H9 (cell line): ENCODE measurements at regions not wholly inside any gene's neighbourhood (a gene's known extent, or its start where the extent isn't known, plus 50 kb on each side); places are given as distances from the start of the nearest gene placed in this dataset.

ENCODE experiments used
- DNase-seq: peaks from one replicate; pipeline ENCODE4 v3.0.0-alpha.2; 2017
- H2AFZ ChIP-seq: one replicate; pipeline ENCODE4 v1.6.1; 2013; ENCODE audit warnings: mild to moderate bottlenecking, low read length, control low read depth, moderate library complexity
- H2AK5ac ChIP-seq: 2 replicates; pipeline ENCODE4 v1.6.1; 2013; ENCODE audit warnings: low read length, control low read depth, mixed read lengths; ENCODE audit not compliant: insufficient read length
- H2BK120ac ChIP-seq: one replicate; pipeline ENCODE4 v1.6.1; 2013; ENCODE audit warnings: low read depth, mild to moderate bottlenecking, low read length, control low read depth, inconsistent platforms; ENCODE audit not compliant: poor library complexity, severe bottlenecking
- H2BK12ac ChIP-seq: 2 replicates; pipeline ENCODE4 v1.6.1; 2013; ENCODE audit warnings: low read length, control low read depth, mixed read lengths, low read depth; ENCODE audit not compliant: insufficient read length
- H2BK15ac ChIP-seq: 2 replicates; pipeline ENCODE4 v1.6.1; 2013; ENCODE audit warnings: low read depth, low read length, control low read depth
- H2BK20ac ChIP-seq: one replicate; pipeline ENCODE4 v1.6.1; 2013; ENCODE audit warnings: low read depth, mild to moderate bottlenecking, low read length, control low read depth, inconsistent platforms; ENCODE audit not compliant: poor library complexity, severe bottlenecking
- H2BK5ac ChIP-seq: 2 replicates; pipeline ENCODE4 v1.6.1; 2013; ENCODE audit warnings: low read length, control low read depth, mixed read lengths; ENCODE audit not compliant: insufficient read length
- H3K14ac ChIP-seq: 2 replicates; pipeline ENCODE4 v1.6.1; 2013; ENCODE audit warnings: low read length, control low read depth; ENCODE audit not compliant: insufficient read depth
- H3K18ac ChIP-seq: 2 replicates; pipeline ENCODE4 v1.6.1; 2013; ENCODE audit warnings: low read depth, mild to moderate bottlenecking, mixed read lengths, low read length, control low read depth; ENCODE audit not compliant: insufficient read length
- H3K23ac ChIP-seq: 2 replicates; pipeline ENCODE4 v1.6.1; 2013; ENCODE audit warnings: low read length, control low read depth, mixed read lengths, low read depth; ENCODE audit not compliant: insufficient read length
- H3K23me2 ChIP-seq: 2 replicates; pipeline ENCODE4 v1.6.1; 2013; ENCODE audit warnings: low read depth, mild to moderate bottlenecking, mixed read lengths, low read length, control low read depth; ENCODE audit not compliant: insufficient read length, poor library complexity, severe bottlenecking
- H3K27ac ChIP-seq: 2 replicates; pipeline ENCODE4 v1.5.1; 2013; ENCODE audit warnings: low read length, control low read depth, mixed read lengths, low read depth; ENCODE audit not compliant: insufficient read length
- H3K27me3 ChIP-seq: 2 replicates; pipeline ENCODE4 v1.6.1; 2013; ENCODE audit warnings: low read length, control low read depth, inconsistent platforms; ENCODE audit not compliant: insufficient read depth
- H3K4ac ChIP-seq: 2 replicates; pipeline ENCODE4 v1.6.1; 2013; ENCODE audit warnings: low read depth, mild to moderate bottlenecking, control low read depth, inconsistent platforms, low read length, moderate library complexity
- H3K4me1 ChIP-seq: 2 replicates; pipeline ENCODE4 v1.6.1; 2013; ENCODE audit warnings: low read length, control low read depth, inconsistent platforms; ENCODE audit not compliant: insufficient read depth
- H3K4me2 ChIP-seq: 2 replicates; pipeline ENCODE4 v1.6.1; 2013; ENCODE audit warnings: low read length, control low read depth, mixed read lengths; ENCODE audit not compliant: insufficient read length, insufficient read depth
- H3K56ac ChIP-seq: 2 replicates; pipeline ENCODE4 v1.6.1; 2013; ENCODE audit warnings: low read depth, mild to moderate bottlenecking, mixed read lengths, low read length, control low read depth; ENCODE audit not compliant: insufficient read length
- H3K79me1 ChIP-seq: 2 replicates; pipeline ENCODE4 v1.6.1; 2013; ENCODE audit warnings: low read depth, mild to moderate bottlenecking, moderate library complexity, low read length, control low read depth, inconsistent platforms; ENCODE audit not compliant: insufficient read depth, poor library complexity, severe bottlenecking
- H3K79me2 ChIP-seq: 2 replicates; pipeline ENCODE4 v1.6.1; 2013; ENCODE audit warnings: low read length, control low read depth, inconsistent platforms; ENCODE audit not compliant: insufficient read depth
- H3K9ac ChIP-seq: 2 replicates; pipeline ENCODE4 v1.6.1; 2013; ENCODE audit warnings: low read length, control low read depth, mixed read lengths; ENCODE audit not compliant: insufficient read length; ENCODE audit errors: extremely low read depth
- H3K9me3 ChIP-seq: one replicate; pipeline ENCODE4 v1.6.1; 2013; ENCODE audit warnings: low read depth, low read length, inconsistent platforms; ENCODE audit not compliant: control insufficient read depth
- H3T11ph ChIP-seq: one replicate; pipeline ENCODE4 v1.6.1; 2013; ENCODE audit warnings: mild to moderate bottlenecking, low read length, control low read depth, inconsistent platforms
- H4K20me1 ChIP-seq: one replicate; pipeline ENCODE4 v1.6.1; 2013; ENCODE audit not compliant: control insufficient read depth, insufficient read length, insufficient read depth
- H4K5ac ChIP-seq: 2 replicates; pipeline ENCODE4 v1.6.1; 2013; ENCODE audit warnings: low read depth, mild to moderate bottlenecking, mixed read lengths, low read length, control low read depth; ENCODE audit not compliant: insufficient read length
- H4K8ac ChIP-seq: replicated peaks from 2 replicates; pipeline ENCODE4 v1.6.1; 2013; ENCODE audit warnings: low read length, control low read depth, mixed read lengths, low read depth; ENCODE audit not compliant: insufficient read length
- H4K91ac ChIP-seq: 2 replicates; pipeline ENCODE4 v1.6.1; 2013; ENCODE audit warnings: low read depth, mild to moderate bottlenecking, moderate library complexity, mixed read lengths, low read length, control low read depth; ENCODE audit not compliant: insufficient read length
- H3K27ac Mint-ChIP-seq, 3 experiments: 2 replicates in 2 of 3; 3 replicates in 1 of 3; pipeline ENCODE4 v1.8.0; 2020 to 2021; ENCODE audit warnings: mixed read lengths in 3 of 3, mild to moderate bottlenecking in 1 of 3, moderate library complexity in 1 of 3
- H3K27me3 Mint-ChIP-seq: 2 replicates; pipeline ENCODE4 v1.8.0; 2021; ENCODE audit warnings: low read depth, mild to moderate bottlenecking, moderate library complexity, mixed read lengths
- H3K36me3 Mint-ChIP-seq, 3 experiments: 2 replicates in 2 of 3; 3 replicates in 1 of 3; pipeline ENCODE4 v1.8.0; 2020 to 2021; ENCODE audit warnings: low read depth in 3 of 3, mixed read lengths in 3 of 3; ENCODE audit not compliant: insufficient read depth in 1 of 3
- H3K4me1 Mint-ChIP-seq, 2 experiments: 2 replicates each; pipeline ENCODE4 v1.8.0; 2020; ENCODE audit warnings: mixed read lengths in 2 of 2
- H3K4me3 Mint-ChIP-seq, 2 experiments: 2 replicates in 1 of 2; 3 replicates in 1 of 2; pipeline ENCODE4 v1.8.0; 2020 to 2021; ENCODE audit warnings: mild to moderate bottlenecking in 2 of 2, mixed read lengths in 2 of 2, moderate library complexity in 1 of 2
- H3K9me3 Mint-ChIP-seq, 2 experiments: 2 replicates in 1 of 2; 3 replicates in 1 of 2; pipeline ENCODE4 v1.8.0; 2020; ENCODE audit warnings: mild to moderate bottlenecking in 2 of 2, mixed read lengths in 2 of 2, moderate library complexity in 1 of 2
- CTCF ChIP-seq: fragments of 200-600 bp; sonication (generic); conservative IDR thresholded peaks from 3 replicates; pipeline ENCODE4 v1.8.0; 2021; ENCODE audit warnings: antibody characterized with exemption, mild to moderate bottlenecking
- WGBS: extraction: QIAGEN DNeasy Blood & Tissue Kit; methylation state at CpG from one replicate; pipeline ENCODE4 v1.1.7; 2013; ENCODE audit warnings: missing lambda C conversion rate, low lambda C conversion rate, mixed read lengths; ENCODE audit not compliant: insufficient read length; ENCODE audit errors: extremely low coverage; 5-methylcytosine and 5-hydroxymethylcytosine counted together

DNA sequence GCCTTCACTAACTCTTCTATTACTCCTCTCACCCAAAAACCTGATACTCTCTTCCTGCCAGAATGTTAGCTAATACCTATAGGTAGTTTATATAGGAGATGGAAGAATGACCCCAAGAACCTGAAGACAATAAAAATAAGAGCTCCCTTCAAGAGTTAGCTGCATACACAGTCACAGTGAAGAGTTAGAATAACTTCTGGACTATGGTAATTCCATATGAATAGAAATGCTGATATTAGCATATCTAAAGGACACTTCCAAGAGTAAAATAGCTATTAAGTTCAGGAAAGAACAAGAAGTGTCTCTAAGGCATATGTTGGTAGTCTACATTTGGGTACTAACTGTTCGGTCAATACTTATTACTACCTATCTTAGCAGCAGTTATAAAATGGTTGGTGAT, 134.2 kb downstream of the VGLL3 start:
- H2BK120ac ChIP-seq, result no peak overlapping the region
- no peak overlapping the region for H3K4me2 ChIP-seq
- H2BK15ac ChIP-seq, result no peak overlapping the region
- no peak overlapping the region for H3K4me3 Mint-ChIP-seq
- no peak overlapping the region for H3K27ac ChIP-seq
- no peaks in the 10 kb centered on the region for H3K79me2 ChIP-seq
- H4K8ac ChIP-seq, result no peak overlapping the region
- no peaks in the 10 kb centered on the region for H3K23me2 ChIP-seq
- H3K4ac ChIP-seq, result no peak overlapping the region
- H2BK20ac ChIP-seq, result no peak overlapping the region
- no peak overlapping the region for H2BK5ac ChIP-seq
- H4K5ac ChIP-seq, result no peak overlapping the region
- no peaks in the 10 kb centered on the region for H3K27me3 ChIP-seq
- no peak overlapping the region for H2AFZ ChIP-seq
- H3K4me1 ChIP-seq, result no peaks in the 10 kb centered on the region
- H4K20me1 ChIP-seq, result no peaks in the 10 kb centered on the region
- H2AK5ac ChIP-seq, result no peak overlapping the region
- H3K9ac ChIP-seq, result no peak overlapping the region
- no peak overlapping the region for H4K91ac ChIP-seq
- H3K9me3 Mint-ChIP-seq, result no peaks in the 10 kb centered on the region
- no peaks in the 10 kb centered on the region for H3K79me1 ChIP-seq
- no peak overlapping the region for H3K18ac ChIP-seq
- H3K27me3 Mint-ChIP-seq, result no peaks in the 10 kb centered on the region; the same call in 1 of the 2 replicates
- WGBS, result no CpG with 5 or more reads among the region's 1 CpG
- H3K36me3 Mint-ChIP-seq, result no peaks in the 10 kb centered on the region
- H3K27ac Mint-ChIP-seq, result no peak overlapping the region
- no peak overlapping the region for H3K23ac ChIP-seq
- peaks cover 3 to 5% of the 10 kb centered on the region in 2 experiments; a peak in 2 of 4 replicates for H3K4me1 Mint-ChIP-seq
- no peak overlapping the region for H3K14ac ChIP-seq
- H2BK12ac ChIP-seq, result no peak overlapping the region
- no peak overlapping the region for H3T11ph ChIP-seq
- no peak for TF ChIP-seq CTCF
- H3K56ac ChIP-seq, result no peak overlapping the region
- no peak for DNase-seq
- H3K9me3 ChIP-seq, result no peaks in the 10 kb centered on the region
